GM18907 (cell line): ENCODE measurements at regions not wholly inside any gene's neighbourhood (a gene's known extent, or its start where the extent isn't known, plus 50 kb on each side); places are given as distances from the start of the nearest gene placed in this dataset.

Experiments
- ATAC-seq: cut with Tn5 transposase; IDR thresholded peaks from one replicate; pipeline ENCODE4 v1.9.1; 2021; ENCODE audit warnings: mild to moderate bottlenecking, moderate library complexity; ENCODE audit not compliant: unreplicated experiment

DNA sequence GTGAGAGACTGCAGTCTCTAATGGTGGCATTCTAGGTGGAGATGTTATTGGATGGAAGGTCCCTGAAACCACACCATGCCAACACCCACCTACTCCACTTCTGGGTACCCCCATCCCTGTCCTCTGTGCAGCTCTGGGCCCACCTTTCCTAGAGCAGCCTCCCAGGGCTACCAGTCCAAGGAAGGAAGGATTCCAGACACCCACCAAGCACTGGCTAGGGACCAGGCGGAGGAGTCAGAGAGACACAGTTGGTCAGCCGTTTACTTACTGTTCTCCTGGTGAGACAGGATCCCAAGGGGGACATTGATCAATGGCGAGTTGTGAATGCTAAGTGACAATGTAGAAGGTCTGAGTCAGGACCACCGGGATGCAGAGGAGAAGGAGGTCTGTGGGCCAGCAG lies 151.6 kb downstream of the TTC32 start:
- no peak for ATAC-seq

DNA sequence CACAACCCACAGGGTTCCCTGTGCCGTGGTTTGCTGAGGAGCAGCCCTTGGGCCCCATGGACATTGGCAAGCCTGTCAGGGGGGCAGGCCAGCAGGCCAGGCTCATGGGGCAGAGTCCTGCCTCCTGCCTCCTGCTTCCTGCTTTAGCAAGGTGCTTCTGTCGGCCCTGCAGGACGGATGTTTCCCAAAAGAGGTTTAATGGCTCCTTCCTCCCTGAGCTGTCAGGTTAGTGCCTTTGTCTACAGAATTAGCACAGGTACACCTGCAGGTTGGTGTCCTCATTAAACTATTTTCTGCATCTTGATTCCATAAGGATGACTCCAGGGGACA lies 152.3 kb downstream of the TTC32 start:
- ATAC-seq: no peak

DNA sequence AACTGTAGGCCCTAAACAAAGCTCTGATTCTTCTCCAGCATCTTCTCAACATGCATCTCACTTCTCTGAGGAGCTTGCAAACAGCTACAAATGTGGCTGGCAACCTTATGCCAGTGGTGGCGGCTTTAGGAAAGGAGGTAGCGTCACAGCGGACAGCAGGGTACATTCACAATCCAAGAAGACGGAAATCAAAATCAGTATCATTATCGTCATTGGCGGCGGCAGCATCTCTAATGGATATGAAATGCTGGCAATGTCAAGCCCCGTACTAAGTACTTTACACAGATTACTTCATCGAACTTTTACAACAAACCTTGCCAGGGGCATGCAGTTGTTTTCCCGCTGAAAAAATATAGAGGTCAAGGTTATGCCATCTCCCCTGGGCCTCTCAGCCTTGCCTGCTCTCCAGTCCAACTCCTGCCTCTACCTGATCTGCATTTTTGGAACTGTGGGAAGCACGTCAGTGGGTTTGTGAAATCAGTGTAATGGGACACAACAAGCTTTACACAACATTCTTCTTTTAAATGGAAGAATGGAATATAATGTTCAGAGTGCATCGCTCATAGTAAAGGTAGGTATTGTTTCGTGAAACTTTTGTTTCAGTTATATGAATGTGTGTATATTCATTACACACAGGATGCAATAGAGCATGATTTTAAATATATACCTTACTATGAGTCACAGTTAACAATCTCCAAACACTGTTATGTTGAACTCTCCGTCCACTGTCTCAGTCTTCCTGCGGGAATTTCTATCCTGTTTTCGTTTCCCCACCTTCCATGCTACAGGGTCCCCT lies 152.9 kb downstream of the TTC32 start:
- ATAC-seq: no peak

DNA sequence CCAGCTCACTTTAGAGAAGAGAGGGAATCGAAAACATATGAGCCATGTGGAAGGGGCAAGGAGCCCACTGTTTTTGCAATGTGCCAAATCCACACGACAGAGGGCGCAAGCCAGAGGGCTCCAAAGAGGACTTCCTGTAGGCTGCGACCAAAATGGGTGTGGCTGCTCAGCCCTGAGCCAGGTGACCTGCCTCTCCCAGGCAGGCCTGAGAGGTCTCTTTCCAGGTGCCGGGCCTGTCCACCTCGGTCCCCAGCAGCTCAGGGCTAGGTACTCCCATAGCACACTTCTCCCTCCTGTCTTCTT lies 153.8 kb downstream of the TTC32 start:
- ATAC-seq: no peak

DNA sequence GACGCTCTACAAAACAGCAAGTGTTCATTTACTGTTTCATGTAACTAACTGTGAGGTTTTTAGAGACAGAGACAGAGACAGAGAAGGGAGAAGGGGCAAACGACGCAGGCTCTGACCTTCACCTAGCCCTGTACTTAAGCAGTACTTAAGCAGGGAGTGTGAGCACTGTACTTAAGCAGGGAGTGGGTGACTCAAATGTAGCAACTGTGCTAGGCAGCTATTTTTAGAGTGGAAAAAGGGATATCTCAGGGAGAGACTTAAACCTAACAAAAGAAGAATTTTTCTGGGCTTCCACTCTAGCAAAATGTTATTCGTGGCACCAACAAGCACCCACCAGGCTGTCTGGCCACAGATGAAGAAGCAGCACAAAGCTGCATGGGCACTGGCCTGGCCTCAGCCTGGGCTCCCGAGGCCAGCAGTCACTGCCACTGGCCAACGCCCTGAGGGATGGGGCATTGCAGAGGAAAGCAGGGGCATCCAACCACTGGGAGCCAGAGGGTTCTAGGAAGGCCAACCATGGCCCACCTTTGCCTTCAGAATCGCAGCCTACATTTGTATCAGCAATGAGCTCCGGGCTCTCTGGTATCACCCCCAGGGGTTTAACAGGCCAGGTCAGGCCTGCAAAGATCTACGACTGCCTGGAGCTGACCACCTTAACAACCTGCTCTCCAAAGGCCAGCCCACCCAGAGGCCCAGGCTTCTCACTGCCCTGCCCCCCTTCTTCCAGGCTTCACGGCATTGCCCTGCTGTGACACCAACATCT lies 154.3 kb downstream of the TTC32 start:
- ATAC-seq: no peak

DNA sequence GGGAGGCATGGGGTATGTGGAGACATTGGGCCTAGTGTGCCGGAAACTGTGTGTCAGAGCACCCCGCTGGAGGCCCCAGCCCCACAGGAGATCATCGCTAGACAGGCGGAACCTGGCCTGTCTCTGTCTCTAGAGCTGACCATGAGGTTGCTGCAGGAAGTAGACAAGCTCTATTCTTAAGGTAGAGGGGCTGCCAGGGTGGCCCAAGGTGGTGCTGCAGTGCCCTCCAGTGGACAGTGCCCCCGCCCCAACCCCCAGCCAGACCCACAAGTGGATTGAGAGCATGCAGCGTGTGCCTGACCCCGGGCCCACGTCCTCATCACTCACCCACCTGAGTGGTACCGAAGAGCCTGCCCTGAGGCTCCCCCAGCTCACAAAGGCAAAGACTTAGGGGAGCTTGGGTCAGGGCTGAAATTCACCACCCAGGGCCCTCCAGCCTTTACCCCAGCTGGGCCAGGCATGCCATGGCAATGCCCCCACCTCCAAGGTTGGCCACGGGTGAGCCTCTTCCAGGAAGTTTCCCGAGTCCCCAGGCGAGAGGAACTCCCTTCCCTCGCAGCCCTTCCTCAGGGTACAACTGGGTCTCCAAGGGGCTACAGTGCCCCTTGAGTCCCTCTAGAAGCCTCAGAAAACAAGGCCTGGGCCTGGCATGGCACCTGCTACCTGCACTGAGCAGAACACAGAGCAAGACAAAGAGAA lies 155.0 kb downstream of the TTC32 start:
- ATAC-seq: no peak

DNA sequence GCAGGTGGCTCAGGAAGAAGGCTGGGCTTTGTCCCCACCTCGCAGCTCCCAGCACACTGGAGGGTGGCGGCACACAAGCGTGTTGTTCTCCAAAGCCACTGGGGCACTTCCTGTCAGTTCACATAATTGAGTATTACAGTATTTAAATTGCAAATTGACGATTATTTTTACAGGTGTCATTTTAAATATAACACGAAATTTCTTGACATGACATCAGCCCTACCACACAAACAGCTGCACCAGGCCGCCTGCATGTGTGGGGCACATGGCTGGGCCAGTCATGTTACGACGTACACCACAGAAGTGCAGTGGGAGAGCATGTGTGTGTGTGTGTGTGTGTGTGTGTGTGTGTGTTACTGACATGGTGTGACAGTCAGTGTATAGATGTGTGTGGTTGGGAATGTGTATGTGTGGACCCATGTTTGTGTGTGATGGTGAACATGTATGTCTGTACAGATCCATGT lies 155.6 kb downstream of the TTC32 start:
- ATAC-seq: no peak

DNA sequence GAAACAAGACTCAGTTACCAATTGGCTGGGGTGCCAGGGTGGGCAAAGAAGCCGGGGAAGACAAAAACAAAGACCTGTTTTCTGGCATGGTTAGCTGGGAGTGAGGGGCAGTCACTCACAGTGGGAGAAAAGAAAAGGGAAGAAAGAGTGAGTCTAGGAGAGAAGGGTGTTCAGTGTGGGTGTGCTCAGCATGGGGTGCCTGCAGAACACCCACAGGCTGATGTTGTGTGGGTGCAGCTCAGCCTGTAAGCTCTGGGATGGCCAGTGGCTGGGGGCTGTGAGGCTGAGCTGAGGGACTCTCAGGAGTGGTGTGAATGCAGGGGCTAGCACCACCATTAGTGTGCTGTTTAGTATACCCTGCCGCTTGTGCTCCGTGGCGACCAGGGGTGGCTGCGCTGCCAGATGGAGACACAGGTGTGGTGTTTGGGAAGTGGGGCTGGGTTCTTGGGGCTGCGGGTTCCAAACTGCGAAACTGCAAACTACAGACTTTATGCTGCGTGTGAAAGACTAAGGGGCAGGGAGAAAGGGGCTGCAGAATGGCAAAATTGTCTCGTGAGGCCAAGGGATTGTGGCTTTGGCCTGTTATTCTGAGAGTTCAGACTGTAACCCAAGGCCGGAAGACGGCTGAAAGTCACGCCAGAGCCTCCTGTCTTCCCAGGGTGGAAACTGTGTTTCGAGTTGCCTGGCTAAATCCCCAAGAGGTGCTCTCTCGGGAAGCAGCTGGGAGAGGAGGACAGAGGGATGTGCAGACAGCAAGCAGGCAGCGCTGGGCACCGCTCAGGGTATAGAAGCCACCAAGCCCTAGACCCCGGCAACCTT lies 156.3 kb downstream of the TTC32 start:
- no peak for ATAC-seq

DNA sequence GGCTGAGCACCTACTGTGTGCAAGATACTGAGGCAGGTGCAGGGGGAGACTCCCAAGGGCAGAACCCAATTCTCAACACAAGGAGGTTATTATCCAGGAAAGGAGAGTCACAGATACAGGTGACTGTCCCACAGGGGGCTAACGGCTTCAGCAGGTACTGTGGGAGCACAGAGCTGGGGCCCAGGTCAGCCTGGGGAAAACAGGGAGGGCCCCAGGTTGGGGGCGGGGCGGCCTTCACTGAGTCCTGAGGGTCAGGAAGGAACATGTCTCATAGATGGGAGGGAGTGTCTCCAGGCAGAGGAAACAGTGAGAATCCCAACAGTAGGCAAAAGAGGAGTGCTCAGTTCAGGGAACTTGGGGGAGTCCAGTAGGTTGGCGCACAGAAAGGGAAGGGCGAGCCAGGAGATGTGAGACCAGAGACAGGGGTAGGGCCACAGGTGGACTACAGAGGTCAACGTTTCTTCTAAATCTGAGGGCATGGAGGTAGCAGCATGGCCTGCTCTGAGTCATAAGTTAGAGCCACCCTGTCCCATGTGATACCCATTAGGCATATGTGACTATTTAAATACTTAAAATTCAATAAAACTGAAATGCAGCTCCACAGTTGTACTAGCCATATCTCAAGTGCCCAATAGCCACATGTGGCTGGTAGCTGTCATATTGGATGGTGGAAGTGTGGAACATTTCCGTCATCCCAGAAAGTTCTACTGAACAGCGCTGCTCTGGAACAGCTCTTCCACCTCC lies 157.2 kb downstream of the TTC32 start:
- ATAC-seq: no peak

DNA sequence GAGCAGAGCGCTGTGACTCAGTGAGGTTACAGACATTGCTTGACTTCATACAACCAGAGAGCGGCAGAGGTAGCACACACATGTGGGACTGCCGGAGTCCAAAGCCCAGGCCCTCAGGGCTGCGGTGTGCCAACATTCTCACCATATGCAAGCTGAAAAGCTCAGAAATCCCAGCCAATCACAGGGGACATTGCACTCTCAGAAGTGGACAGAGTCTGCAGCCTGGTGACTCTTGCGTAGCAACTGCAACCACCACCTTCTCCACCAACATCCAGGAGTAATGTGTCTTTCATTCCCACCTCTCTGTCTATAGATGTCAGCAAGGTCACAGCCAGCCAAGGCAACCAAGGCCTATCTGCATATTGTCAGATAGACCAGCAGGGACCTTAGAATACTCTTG lies 158.1 kb downstream of the TTC32 start:
- ATAC-seq: no peak

DNA sequence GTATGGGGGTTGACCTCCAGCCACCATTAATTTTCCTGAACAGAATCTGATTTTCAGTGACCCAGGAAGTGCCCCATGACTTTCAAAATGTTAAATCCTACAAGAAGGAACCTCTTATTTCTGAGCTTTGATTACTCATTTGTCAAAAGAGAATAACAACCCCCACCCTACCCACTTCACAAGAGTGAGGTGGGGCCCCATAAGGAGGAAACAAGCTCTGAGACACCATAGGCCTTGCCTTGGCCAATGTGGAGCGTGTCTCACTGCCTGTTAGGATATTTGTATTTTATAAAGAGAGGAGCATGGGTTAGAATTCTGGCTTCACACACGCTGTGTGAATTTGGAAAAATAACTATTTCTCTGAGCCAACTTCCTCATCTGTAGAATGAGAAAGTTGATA lies 158.9 kb downstream of the TTC32 start:
- ATAC-seq: no peak

DNA sequence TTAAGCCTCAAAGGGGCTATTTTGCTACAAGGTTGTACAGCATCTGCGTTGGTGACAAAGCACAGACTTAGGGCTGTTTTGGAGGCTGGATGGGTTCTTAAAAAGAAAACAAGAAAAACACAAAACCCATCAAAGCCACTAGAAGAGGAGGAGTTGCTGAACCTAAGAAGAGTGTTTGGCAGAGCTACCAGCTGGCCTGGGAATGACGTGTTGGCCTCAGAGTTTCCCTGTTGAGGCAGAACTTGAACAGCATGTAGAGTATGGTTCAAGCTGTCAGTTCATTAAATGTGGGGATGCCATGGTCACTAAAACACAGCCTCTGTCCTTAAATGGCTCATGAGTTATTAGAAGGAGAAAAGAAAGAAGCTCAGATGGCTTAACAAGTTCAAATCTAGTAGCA lies 162.5 kb downstream of the TTC32 start:
- ATAC-seq: no peak

DNA sequence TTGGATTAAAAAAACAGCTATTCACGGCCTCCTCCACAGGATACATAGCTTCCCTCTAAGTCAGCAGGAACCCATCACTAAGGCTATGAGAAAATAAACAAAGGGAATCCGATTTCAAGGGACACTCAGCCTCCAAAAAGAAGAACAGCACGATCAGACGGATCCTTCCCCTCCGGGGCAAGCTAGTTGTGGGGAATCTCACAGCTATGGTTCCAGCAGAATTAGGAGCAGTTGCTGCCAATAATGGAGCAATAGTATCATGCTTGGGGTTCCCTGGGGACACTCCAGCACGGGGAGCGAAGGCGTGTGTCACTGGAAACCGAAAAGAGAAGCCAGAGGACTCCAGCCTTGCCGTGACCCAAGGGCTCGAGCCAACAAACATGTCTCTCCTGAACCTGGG lies 163.1 kb downstream of the TTC32 start:
- no peak for ATAC-seq

DNA sequence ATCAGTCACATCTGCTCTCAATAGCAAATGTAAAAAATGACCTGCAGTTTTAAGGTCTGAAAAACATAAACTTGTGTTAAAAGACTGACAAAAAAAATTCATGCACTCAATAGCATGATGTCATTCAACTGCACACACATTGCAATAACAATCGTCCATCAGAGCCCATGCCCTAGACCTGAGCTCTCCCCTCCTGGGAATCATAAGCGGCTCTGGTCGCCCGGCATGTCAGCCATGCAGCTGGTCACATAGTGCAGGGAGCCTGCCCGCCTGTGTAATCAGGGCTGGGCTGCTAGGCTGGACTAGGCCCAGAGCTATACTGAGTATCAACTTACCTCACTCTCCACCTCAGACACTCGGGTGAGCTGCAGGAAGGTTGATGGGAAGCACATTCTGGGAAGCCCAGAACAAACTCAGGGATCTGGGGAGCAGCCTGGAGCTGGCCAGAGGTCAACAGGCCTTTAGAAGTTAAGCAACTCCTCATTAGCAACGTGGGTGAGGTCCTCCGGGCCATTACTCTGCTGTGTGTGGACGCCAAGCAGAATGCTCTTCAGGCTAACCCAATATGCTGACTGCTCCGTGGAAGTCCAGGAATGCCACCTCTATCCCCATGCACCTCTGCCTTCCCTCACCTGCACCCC lies 165.5 kb downstream of the TTC32 start:
- no peak for ATAC-seq

DNA sequence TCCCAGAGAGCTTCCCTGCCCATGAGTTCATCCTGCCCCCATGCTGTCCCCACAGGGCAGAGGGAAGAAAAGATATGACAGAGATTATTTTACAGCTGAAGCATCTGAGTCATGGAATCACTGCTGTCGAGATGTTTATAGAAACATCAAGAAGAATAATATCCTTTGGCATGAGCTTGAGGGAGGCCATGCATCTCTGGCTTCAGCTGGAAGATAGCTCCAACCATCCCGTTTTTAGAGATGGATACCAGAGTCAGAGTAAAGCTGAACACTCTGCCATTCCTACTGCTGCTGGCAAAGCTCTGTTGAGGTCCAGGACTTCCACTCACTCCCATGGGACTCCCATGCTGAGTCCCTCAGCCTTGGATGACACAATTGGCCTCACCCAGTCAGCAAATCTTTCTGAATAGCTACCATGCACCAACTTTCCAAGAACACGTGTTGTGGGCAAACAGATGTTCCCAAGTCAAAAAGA lies 167.8 kb downstream of the TTC32 start:
- ATAC-seq: no peak

DNA sequence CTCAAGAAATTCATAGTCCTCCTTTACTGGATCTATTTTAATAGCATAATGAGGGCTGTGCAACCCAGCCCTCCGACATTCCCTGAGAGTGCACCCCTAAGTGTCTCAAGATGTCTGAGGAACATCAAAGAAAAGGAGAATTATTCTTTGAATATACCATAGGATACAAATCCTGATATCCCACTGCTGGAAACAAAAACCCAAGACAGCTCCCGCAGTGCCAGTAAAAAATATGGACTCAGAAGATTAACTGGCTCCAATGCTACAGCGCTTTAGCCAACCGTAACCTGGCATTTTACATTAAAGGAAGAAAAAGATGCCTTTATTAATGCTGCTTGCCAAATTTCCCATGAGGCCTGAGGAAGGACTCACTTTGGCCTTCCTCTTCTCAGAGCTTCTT lies 168.4 kb downstream of the TTC32 start:
- no peak for ATAC-seq

DNA sequence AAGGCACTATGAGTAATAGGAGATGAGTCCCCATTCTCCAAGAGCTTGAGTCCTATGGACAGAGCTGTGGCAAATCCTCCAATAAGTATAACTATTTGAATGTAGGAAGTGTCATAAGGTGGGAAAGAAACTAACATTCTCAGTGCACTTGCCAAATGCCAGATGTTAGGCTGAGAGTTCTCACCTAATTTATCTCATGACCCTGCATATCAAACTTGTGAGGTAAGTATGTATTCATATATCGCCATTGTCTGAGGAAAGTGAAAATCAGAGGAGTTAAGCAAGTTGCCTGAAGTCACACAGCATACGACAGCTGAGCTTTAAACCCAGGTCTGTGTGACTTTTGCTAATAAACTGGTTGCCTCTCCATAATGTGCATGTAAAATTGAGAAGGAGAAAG lies 169.5 kb downstream of the TTC32 start:
- ATAC-seq: no peak

DNA sequence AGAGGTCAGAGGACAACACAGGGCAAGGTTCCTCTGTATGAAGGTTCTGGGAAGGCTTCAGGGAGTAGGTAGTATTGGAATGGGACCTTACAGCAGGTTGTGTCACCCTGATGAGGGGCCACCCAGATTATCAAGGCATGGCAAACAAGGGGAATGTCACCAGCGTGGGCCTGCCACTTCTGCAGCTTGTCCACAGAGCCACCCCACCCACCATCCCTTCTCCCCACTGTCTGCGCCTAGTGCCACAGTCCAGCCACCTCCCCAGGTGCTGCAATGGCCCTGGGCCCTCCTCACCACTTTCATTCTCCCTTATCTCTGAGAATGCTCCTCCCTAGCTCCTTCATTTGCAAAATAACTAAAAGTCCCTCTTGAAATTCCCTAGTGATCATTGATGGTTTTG lies 170.3 kb downstream of the TTC32 start:
- ATAC-seq: no peak

DNA sequence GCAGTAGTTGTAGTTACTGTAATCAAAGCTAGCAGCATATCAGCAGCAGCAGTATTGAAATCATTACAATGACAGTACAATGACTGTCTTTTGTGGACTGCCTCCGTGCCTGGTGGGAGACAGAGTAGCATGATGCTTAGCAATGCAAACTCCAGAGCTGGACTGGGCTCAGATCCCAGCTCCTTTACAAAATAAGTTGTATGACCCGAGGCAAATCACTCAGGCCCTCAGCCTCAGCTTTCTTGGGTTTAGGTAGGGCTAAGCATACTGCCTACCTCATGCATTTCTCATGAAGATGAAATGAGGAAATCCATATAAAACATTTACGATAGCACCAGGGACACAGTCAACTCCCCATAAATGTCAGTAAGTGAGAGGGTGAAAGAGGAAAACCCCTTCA lies 170.7 kb downstream of the TTC32 start:
- ATAC-seq: no peak

DNA sequence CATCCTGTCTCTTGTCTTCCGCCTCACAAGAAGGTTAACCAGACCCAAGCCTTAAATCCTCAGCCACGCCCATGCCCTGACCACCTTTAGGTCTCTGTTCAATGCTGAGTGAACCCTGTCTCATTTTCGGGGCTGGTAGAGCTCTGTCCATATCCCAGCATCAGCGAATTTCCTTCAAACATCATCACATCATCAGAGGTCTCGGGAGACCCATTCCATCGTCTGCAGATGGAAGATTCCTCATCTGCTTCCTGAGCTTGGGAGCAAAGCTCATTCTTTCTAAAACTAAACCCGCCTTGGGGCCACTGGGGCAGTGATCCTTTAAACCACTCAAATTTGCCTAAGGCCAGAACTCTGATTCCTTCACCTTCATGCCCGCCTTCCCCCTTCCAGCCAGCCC lies 173.7 kb downstream of the TTC32 start:
- no peak for ATAC-seq
